Stimulated activated CD8-positive, alpha-beta memory T cell treated with anti-CD3 and anti-CD28 coated beads, Interleukin-4, amount 100 ng/mL, for 48 hours (primary cell): ENCODE measurements at regions not wholly inside any gene's neighbourhood (a gene's known extent, or its start where the extent isn't known, plus 50 kb on each side); places are given as distances from the start of the nearest gene placed in this dataset.
"Not testable (repeated sequence)": the region's sequence is repeated elsewhere in the genome, so short reads cannot be mapped to it uniquely, and the experiment has no call there.

Experiments
- DNase-seq: peaks from one replicate; pipeline ENCODE4 v3.0.0-alpha.2; 2020

- DNase-seq: no peak
These were observed 942.1 kb upstream of the GRIA3 start for GRCh38 chrX:122241959-122242358.

- no peak for DNase-seq
These were observed 940.0 kb upstream of the GRIA3 start for GRCh38 chrX:122244080-122244479.

- DNase-seq: no peak
These were observed 938.9 kb upstream of the GRIA3 start for GRCh38 chrX:122245175-122245574.

GRCh38 chrX:122245943-122246342, 938.1 kb upstream of the GRIA3 start:
- DNase-seq: no peak

- no peak for DNase-seq
These were observed 937.1 kb upstream of the GRIA3 start for GRCh38 chrX:122246937-122247336.

GRCh38 chrX:122248681-122249080, 935.4 kb upstream of the GRIA3 start:
- no peak for DNase-seq

GRCh38 chrX:122252454-122252853, 931.6 kb upstream of the GRIA3 start:
- DNase-seq: no peak

GRCh38 chrX:122268353-122268752, 915.7 kb upstream of the GRIA3 start:
- DNase-seq: no peak

- DNase-seq: no peak
These were observed 914.8 kb upstream of the GRIA3 start for GRCh38 chrX:122269243-122269781.

- no peak for DNase-seq
These were observed 913.1 kb upstream of the GRIA3 start for GRCh38 chrX:122270809-122271494.

GRCh38 chrX:122272011-122272410, 912.1 kb upstream of the GRIA3 start:
- no peak for DNase-seq

- DNase-seq: no peak
These were observed 904.3 kb upstream of the GRIA3 start for GRCh38 chrX:122279746-122280145.

- not testable (repeated sequence) for DNase-seq
These were observed 884.3 kb upstream of the GRIA3 start for GRCh38 chrX:122299822-122300221.

GRCh38 chrX:122301491-122301890, 882.6 kb upstream of the GRIA3 start:
- no peak for DNase-seq

GRCh38 chrX:122303761-122304160, 880.3 kb upstream of the GRIA3 start:
- DNase-seq: no peak

GRCh38 chrX:122344816-122345215, 839.3 kb upstream of the GRIA3 start:
- DNase-seq: no peak

- DNase-seq: no peak
These were observed 820.8 kb upstream of the GRIA3 start for GRCh38 chrX:122363112-122363795.

GRCh38 chrX:122375533-122375932, 808.5 kb upstream of the GRIA3 start:
- DNase-seq: not testable (repeated sequence)

- no peak for DNase-seq
These were observed 795.1 kb upstream of the GRIA3 start for GRCh38 chrX:122389005-122389404.

GRCh38 chrX:122418758-122419157, 765.3 kb upstream of the GRIA3 start:
- DNase-seq: no peak

GRCh38 chrX:122421434-122422121, 762.5 kb upstream of the GRIA3 start:
- DNase-seq: no peak

- DNase-seq: no peak
These were observed 761.5 kb upstream of the GRIA3 start for GRCh38 chrX:122422547-122422946.

GRCh38 chrX:122434942-122435341, 749.1 kb upstream of the GRIA3 start:
- DNase-seq: no peak

GRCh38 chrX:122439831-122440230, 744.2 kb upstream of the GRIA3 start:
- DNase-seq: no peak
